GM18508 (cell line): ENCODE measurements at regions not wholly inside any gene's neighbourhood (a gene's known extent, or its start where the extent isn't known, plus 50 kb on each side); places are given as distances from the start of the nearest gene placed in this dataset.

ENCODE experiments used
- ATAC-seq: cut with Tn5 transposase; IDR thresholded peaks from one replicate; pipeline ENCODE4 v1.9.1; 2021; ENCODE audit warnings: moderate number of reproducible peaks; ENCODE audit not compliant: insufficient read depth, unreplicated experiment

GRCh38 chr1:191284175-191284574, 806.5 kb upstream of the BRINP3 start:
- no peak for ATAC-seq

- no peak for ATAC-seq
These were observed 812.8 kb upstream of the BRINP3 start for GRCh38 chr1:191290441-191290840.

- ATAC-seq: no peak
These were observed 827.7 kb upstream of the BRINP3 start for GRCh38 chr1:191305370-191305769.

GRCh38 chr1:191306916-191307315, 829.3 kb upstream of the BRINP3 start:
- ATAC-seq: no peak

- ATAC-seq: no peak
These were observed 838.2 kb upstream of the RGS18 start for GRCh38 chr1:191320062-191320461.

- no peak for ATAC-seq
These were observed 830.4 kb upstream of the RGS18 start for GRCh38 chr1:191327868-191328267.

- ATAC-seq: no peak
These were observed 814.4 kb upstream of the RGS18 start for GRCh38 chr1:191343816-191344215.

- no peak for ATAC-seq
These were observed 811.9 kb upstream of the RGS18 start for GRCh38 chr1:191346381-191346780.

GRCh38 chr1:191348328-191348727, 809.9 kb upstream of the RGS18 start:
- ATAC-seq: no peak

- ATAC-seq: no peak
These were observed 807.3 kb upstream of the RGS18 start for GRCh38 chr1:191350938-191351337.

GRCh38 chr1:191358724-191359123, 799.5 kb upstream of the RGS18 start:
- no peak for ATAC-seq

- no peak for ATAC-seq
These were observed 791.6 kb upstream of the RGS18 start for GRCh38 chr1:191366686-191367085.

- ATAC-seq: no peak
These were observed 789.2 kb upstream of the RGS18 start for GRCh38 chr1:191368891-191369654.

GRCh38 chr1:191371626-191372025, 786.6 kb upstream of the RGS18 start:
- no peak for ATAC-seq

- no peak for ATAC-seq
These were observed 770.0 kb upstream of the RGS18 start for GRCh38 chr1:191388283-191388682.

- no peak for ATAC-seq
These were observed 761.6 kb upstream of the RGS18 start for GRCh38 chr1:191396622-191397021.

- ATAC-seq: no peak
These were observed 759.7 kb upstream of the RGS18 start for GRCh38 chr1:191398551-191398950.

- ATAC-seq: no peak
These were observed 752.8 kb upstream of the RGS18 start for GRCh38 chr1:191405417-191405816.

- ATAC-seq: no peak
These were observed 743.2 kb upstream of the RGS18 start for GRCh38 chr1:191414981-191415640.

GRCh38 chr1:191419842-191420241, 738.4 kb upstream of the RGS18 start:
- no peak for ATAC-seq

- ATAC-seq: no peak
These were observed 730.7 kb upstream of the RGS18 start for GRCh38 chr1:191427593-191427992.

- ATAC-seq: no peak
These were observed 725.4 kb upstream of the RGS18 start for GRCh38 chr1:191432817-191433216.
